T-helper 2 cell (primary cell): ENCODE measurements at regions not wholly inside any gene's neighbourhood (a gene's known extent, or its start where the extent isn't known, plus 50 kb on each side); places are given as distances from the start of the nearest gene placed in this dataset.

Experiments used
- DNase-seq, 5 experiments: peaks; one replicate each; pipeline versions ENCODE4 v3.0.0 to v3.0.0-alpha.2; 2012 to 2022

GRCh38 chr1:36743286-36744005 is 260.7 kb upstream of the CSF3R start:
- DNase-seq, result no peak

GRCh38 chr1:36741066-36741465 is 258.4 kb upstream of the CSF3R start:
- DNase-seq, result no peak

DNA sequence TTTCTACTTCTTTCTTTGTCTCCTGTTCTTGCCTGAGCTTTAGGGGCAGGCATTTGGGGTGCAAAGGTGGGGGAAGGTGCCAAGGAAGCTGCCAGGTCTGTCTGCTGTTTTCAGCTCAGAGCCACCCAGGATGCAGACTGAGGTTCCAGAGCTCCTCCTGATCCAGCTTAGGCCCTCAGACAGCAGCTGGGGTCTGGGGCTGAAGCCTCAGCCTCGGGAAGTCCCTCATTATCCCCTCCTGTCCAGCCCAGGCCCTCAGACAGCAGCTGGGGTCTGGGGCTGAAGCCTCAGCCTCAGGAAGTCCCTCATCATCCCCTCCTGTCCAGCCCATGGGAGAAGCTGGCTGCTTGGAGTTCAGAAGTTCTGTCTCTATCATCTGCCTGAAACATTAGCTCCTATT is 257.7 kb upstream of the CSF3R start:
- DNase-seq, result no peak

DNA sequence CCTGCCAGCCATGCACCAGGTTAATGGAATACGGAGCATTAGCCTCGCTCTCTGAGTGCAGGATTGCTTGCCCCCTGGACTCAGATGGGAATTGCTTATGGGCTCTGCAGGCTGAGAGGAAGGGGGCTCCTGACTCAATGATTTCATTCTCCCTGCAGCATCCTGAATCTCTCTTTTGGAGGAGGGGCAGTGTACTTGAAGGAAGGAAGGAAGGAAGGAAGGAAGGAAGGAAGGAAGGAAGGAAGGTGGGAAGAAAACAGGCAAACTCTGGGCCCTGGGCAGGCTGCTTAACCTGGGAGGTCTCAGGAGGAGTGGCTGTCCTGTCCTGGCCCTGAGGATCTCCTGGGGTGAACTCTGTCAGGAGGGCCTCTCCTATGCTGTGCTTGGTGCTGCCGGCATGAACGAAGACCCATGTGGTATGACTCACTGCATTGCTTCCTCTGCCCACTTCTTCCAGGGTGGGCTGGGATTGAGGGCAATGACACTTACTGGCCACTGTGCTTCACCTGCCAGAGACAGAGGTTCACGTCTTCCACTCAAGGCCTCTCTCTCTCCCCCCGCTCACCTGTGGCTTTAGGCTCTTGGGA is 257.1 kb upstream of the CSF3R start:
- DNase-seq, result no peak

GRCh38 chr1:36738245-36738644 is 255.5 kb upstream of the CSF3R start:
- no peak for DNase-seq

- DNase-seq, result no peak
These were observed 255.1 kb upstream of the CSF3R start for GRCh38 chr1:36737767-36738166.

- DNase-seq, result no peak
These were observed 254.4 kb upstream of the CSF3R start for GRCh38 chr1:36737038-36737555.

DNA sequence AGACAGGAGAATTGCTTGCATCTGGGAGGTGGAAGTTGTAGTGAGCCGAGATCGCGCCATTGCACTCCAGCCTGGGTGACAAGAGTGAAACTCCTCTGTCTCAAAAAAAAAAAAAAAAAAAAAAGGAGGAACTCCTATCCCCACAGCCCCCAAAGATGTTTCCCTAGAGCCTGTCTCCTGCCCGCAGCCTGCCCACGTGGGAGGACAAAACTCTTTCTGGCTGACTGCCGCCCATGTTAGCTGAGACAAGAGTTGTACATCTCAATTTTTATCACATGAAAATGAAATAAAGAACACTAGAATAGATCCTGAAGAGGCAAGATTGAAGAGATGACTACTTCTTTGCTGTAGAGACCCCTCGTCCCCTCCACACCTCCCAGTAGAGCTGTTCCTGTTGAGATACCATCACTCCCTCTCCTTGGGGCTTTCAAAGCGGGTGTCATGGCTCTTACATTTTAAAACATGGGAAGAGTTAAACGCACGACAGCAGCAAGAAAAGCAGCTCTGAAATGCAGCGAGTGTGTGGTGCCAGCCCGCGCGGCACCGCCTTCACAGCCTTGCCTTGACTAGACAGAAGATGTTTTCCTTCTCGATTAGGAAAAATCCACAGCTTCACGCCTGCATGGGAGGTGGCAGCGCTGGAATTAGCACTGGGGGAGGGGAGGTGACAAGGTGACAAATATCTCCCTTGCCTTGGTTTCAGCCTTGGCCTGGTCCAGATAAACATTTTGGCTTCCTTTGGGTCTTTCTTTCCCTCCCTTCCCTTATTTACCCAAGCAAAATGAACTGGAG is 253.4 kb upstream of the CSF3R start:
- no peak for DNase-seq

- DNase-seq, result no peak
These were observed 252.7 kb upstream of the CSF3R start for GRCh38 chr1:36735436-36735835.

- DNase-seq, result no peak
These were observed 251.6 kb upstream of the CSF3R start for GRCh38 chr1:36734356-36734755.

DNA sequence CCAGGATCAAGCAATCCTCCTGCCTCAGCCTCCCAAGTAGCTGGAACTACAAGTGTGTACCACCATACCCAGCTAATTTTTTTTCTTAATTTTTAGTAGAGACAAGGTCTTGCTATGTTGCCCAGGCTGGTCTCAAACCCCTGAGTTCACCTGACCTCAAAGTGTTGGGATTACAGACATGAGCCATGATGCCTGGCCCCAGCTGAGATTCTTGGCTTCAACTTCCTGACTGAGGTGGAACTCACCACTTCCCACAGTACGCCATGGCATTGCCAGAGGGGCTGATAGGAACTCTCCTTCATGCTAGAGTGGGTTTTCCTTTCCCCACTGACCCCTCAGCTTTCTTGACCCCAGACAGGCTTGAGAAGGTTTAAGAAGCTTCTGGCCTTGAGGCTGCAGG is 251.0 kb upstream of the CSF3R start:
- DNase-seq, result no peak

DNA sequence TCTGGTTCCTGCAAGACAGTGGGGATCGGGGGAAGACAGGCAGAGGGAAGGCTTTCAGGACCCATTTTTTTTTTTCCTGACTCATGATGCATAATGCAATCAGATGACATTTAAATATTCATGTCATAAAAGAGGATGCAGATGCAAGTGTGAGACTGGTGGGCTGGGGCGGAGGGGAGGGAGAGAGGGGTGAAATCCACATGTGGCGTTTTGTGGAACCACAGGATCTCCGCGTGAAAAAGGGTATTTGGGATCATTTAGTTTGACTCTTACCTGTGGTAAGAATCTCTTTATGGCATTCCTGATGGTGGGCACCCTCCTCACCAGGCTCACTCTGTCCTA is 249.3 kb upstream of the CSF3R start:
- no peak for DNase-seq

GRCh38 chr1:36731226-36732014 is 248.7 kb upstream of the CSF3R start:
- DNase-seq, result no peak

DNA sequence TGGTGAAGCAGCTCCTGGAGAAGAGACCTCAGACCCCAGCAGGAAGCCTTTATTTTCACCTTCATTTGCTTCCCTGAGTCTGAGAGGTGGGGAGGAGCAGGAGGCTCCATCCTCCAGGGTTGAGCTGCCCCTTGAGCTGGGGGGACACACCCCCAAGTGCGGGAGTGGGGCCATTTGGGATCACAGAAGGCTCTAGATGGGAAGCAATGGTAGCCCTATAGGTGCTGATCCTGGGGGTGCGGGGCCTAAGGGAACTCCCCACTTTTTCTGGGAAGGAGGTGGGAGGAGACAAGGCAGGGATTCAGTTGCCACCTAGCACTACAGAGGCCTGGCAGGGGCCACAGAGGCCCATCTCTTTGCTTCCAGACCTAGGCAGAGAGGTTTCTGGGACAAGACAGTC is 247.9 kb upstream of the CSF3R start:
- DNase-seq, result no peak

DNA sequence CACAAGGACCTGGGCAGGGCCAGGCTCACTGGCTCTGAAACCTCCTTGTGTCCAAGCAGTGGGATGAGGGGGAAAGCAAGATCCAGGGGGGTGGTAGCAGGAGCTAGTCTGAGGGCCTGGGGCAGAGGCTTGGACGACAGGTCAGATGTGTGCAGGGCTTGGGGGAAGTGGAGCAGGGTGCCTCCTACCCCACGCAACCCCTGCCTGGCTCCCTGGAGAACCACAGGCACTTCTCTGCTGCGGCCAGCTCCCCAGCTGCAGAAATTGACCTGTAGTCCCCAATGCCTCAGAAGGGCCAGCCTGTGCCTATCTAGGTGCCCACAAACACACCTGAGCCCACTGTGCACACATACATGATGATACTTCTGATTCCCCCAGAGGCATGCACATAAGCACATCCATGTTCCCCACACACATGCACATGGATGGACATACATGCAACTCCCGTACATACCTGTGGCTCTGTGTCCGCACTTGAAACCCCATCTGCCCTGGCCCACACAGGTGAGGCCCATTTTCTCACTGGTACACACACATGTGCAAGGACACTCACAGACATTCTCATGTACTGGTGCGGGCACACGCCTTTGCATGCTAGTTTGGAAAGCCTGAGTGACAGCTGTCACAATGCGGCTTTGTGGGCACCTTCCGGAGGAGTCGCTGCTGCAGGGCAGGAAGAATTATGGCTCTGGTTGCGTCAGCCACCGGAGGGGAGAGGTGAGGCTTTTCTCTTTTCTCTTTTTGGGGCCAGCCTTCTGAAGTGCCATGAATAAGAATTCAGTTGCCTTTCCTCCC is 247.2 kb upstream of the CSF3R start:
- DNase-seq, result peak in 1 of 5 experiments; percentile 21

DNA sequence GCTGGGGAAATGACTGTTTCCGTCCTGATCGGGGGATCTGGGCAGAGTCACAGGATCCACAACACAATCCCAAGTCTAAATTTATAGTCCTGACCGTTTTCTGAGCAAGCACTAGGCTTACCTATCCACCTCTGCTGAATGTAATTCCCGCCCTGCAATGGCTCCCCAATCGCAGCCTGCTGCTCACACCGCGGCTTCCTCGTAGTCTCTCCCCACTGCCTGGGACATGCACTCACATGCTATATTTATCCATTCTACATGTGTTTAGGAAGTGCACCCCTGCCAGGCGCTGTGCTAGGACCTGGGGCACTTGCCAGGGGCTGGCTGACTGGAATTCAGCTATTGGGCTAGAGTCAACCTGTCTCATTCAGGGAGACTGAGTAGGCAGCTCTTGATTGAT is 246.6 kb upstream of the CSF3R start:
- DNase-seq, result no peak

GRCh38 chr1:36728846-36729245 is 246.1 kb upstream of the CSF3R start:
- DNase-seq, result no peak

GRCh38 chr1:36728051-36728450 is 245.3 kb upstream of the CSF3R start:
- DNase-seq, result no peak

DNA sequence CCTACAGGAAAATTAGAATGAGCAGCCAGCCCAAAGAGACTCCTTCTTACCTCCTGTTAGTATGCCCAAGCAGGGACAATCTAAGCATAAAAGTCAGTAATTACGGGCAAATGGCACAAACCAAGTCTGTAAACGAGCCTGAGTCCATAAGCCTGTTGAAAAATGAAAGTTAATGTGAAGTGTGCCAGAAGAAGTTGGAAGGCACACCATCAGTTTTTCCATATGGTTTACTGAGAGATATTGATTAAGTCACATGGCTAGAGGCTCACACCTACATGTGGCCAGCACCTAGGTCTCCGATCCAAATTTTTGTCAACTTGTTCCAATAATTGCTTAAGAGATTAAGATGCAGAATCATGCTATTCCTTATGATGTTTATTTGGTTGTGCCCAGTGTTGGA is 242.4 kb upstream of the CSF3R start:
- DNase-seq, result no peak

DNA sequence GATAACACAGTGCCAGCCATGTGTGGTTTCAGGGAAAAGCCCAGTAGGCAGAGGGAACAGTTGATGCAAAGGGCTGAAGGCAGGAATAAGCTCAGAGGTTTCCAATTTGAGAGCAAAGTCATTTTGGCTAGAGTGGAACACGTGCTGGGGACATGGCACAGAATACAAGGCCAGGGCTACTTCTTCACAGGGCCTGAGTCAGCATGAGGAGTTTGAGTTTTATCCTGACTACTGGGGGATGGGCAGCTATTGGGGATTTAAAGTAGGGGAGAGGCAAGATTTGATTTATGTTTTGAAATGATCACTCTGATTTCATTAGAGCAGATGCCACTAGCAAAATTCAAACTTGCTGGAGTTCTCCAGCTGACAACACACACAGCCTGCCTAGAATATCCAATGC is 241.1 kb upstream of the CSF3R start:
- no peak for DNase-seq

GRCh38 chr1:36722871-36723270 is 240.2 kb upstream of the CSF3R start:
- no peak for DNase-seq

DNA sequence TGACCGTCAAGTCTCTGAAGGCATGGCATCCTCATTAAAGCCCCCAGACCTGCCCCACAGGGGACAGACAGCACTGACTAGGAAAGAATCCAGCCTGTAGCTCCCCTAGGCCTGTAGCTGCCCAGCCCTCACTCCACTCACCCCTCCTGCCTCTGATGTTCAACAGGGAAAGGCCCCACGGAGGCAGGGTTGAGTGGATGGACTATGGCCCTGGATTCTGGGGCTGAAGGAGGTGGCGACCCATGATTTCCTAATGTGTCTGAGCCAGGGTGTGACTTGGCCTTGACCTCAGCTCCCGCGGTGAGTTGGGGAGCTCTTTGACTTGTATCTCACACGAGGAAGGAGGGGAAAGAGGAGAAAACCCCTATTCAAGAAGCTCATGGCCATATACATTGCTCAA is 238.5 kb upstream of the CSF3R start:
- no peak for DNase-seq
